Small intestine (tissue), 7 donors: ENCODE measurements at regions not wholly inside any gene's neighbourhood (a gene's known extent, or its start where the extent isn't known, plus 50 kb on each side); places are given as distances from the start of the nearest gene placed in this dataset.

ENCODE experiments used
- DNase-seq, 2 donors: peaks; one replicate each; pipeline versions ENCODE4 v3.0.0 to v3.0.0-alpha.2; 2013
- FAIRE-seq: peaks from 2 replicates; lab custom pipeline; 2012; peaks lifted over from hg19 to GRCh38; lab: Jason Lieb, UNC
- H3K27ac ChIP-seq, 3 donors: one replicate each; pipeline ENCODE4 v1.5.1; 2013; ENCODE audit warnings: low read length in 2 of 3, mild to moderate bottlenecking in 2 of 3, control low read depth in 1 of 3, inconsistent platforms in 1 of 3, low read depth in 1 of 3, moderate library complexity in 1 of 3
- H3K27me3 ChIP-seq, 3 donors: one replicate each; pipeline ENCODE4 v1.6.1; 2013; ENCODE audit warnings: low read length in 3 of 3, inconsistent platforms in 1 of 3; ENCODE audit not compliant: control insufficient read depth in 3 of 3, insufficient read depth in 3 of 3
- H3K36me3 ChIP-seq, 3 donors: one replicate each; pipeline ENCODE4 v1.6.1; 2013; ENCODE audit warnings: low read length in 3 of 3, inconsistent platforms in 1 of 3, low read depth in 1 of 3, mild to moderate bottlenecking in 1 of 3, moderate library complexity in 1 of 3; ENCODE audit not compliant: control insufficient read depth in 3 of 3, insufficient read depth in 2 of 3
- H3K4me1 ChIP-seq, 3 donors: one replicate each; pipeline ENCODE4 v1.6.1; 2013; ENCODE audit warnings: low read length in 2 of 3, inconsistent platforms in 1 of 3, low read depth in 1 of 3, mild to moderate bottlenecking in 1 of 3, moderate library complexity in 1 of 3; ENCODE audit not compliant: control insufficient read depth in 3 of 3, insufficient read depth in 2 of 3
- H3K4me3 ChIP-seq, 3 donors: one replicate each; pipeline ENCODE4 v1.5.1; 2013; ENCODE audit warnings: low read length in 3 of 3, control low read depth in 1 of 3, inconsistent platforms in 1 of 3, low read depth in 1 of 3, mild to moderate bottlenecking in 1 of 3, moderate library complexity in 1 of 3
- H3K9me3 ChIP-seq, 2 donors: one replicate each; pipeline ENCODE4 v1.6.1; 2013; ENCODE audit warnings: low read depth in 1 of 2, low read length in 1 of 2; ENCODE audit not compliant: control insufficient read depth in 2 of 2, insufficient read depth in 1 of 2
- WGBS, 3 donors: extraction: QIAGEN DNeasy Blood & Tissue Kit; methylation state at CpG; one replicate each; pipeline ENCODE4 v1.1.7; 2013; 5-methylcytosine and 5-hydroxymethylcytosine counted together
- donor health status: healthy with polysubstance abuse.
- donor health status: control.
- donor health status: control.
- donor health status: Bipolar disorder and iron deficiency.
- donor health status: healthy.

DNA sequence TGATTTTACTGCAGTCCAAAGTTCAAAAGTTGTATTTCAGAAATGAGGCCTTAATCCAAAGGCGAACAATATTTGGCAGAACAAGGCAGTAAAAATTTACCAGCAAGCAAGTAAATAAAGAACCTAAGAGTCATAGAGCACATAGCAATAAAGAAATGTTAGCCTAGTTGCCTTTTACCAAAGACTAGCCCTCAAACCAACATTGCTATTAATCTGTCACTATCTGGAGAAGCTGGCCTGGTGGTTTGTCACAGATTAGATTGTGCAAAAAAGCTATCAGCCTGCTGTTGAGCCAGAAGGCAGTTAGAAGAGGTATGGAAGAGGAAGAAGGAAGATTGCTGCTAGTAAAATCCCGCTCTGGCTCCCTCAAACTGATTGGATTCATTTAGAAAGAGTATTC, 304.7 kb upstream of the KLF4 start:
- WGBS, 3 donors, result 12 to 54% (median 25%) methylated on average over 2 of the region's 2 CpGs
- DNase-seq (peak; percentile 78 to 87), FAIRE-seq (no peak)
- H3K4me3 ChIP-seq, result no peak overlapping the region
- H3K27ac ChIP-seq, result peak overlapping the region in 1 of 3 donors; percentile 23
- H3K4me1 ChIP-seq, result peaks cover 0 to 21% (median 8%) of the 10 kb centered on the region in 3 donors
- no peaks in the 10 kb centered on the region for H3K36me3 ChIP-seq
- H3K9me3 ChIP-seq, result peaks cover 0 to 3% of the 10 kb centered on the region in 2 donors
- no peaks in the 10 kb centered on the region for H3K27me3 ChIP-seq

DNA sequence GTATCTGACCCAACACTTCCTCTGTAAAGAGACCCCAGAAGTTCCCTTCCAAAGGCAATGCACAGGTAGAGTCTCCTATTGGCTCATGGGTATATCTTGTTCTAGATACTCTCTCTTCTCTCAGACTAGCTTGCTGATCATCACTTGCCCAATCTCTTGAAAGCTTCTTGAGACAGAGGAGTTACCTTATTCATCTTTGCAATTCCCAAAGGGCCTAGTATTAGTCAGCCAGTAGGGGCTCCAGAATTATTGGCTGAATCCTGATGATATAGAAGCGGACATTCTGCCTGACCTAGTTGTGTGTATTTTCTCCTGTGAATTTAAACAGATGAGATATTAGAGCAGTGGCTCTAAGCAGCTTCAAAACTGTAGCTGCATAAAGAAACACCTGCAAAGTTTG, 304.0 kb upstream of the KLF4 start:
- 50 to 74% (median 59%) methylated on average over 1 of the region's 1 CpG for WGBS, 3 donors
- FAIRE-seq, result no peak

DNA sequence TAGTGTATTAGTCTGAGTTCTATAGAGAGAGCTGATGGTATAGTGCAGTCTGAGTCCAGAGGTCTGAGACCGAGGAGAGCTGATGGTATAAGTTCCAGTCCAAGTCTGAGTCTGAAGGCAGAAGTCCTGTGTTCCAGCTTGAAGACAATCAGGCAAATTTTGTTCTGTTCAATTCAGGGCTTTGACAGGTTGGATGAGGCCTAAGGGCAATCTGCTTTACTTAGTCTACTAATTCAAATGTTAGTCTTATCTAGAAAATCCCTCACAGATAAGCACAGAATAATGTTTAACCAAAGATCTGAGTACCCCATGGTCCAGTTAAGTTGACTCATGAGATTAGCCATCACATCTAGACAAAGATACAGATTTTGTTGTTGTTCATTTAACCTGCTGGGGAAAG, 303.0 kb upstream of the KLF4 start:
- WGBS, 3 donors, result 46 to 80% (median 56%) methylated on average over 1 of the region's 1 CpG
- Histone ChIP-seq H3K27ac (no peak overlapping the region), H3K4me3 (no peak overlapping the region), H3K27me3 (no peaks in the 10 kb centered on the region), H3K9me3 (peaks cover 0 to 3% of the 10 kb centered on the region in 2 donors), H3K36me3 (no peaks in the 10 kb centered on the region), H3K4me1 (peaks cover 0 to 25% (median 8%) of the 10 kb centered on the region in 3 donors)
- FAIRE-seq (no peak), DNase-seq (peak in 1 of 2 donors; percentile 33)

More for the DNA sequence above, 304.0 kb upstream of the KLF4 start:
- DNase-seq, result no peak
- Histone ChIP-seq H3K27ac (peak overlapping the region in 1 of 3 donors; percentile 19), H3K27me3 (no peaks in the 10 kb centered on the region), H3K36me3 (no peaks in the 10 kb centered on the region), H3K4me1 (peaks cover 0 to 25% (median 8%) of the 10 kb centered on the region in 3 donors), H3K9me3 (peaks cover 0 to 3% of the 10 kb centered on the region in 2 donors), H3K4me3 (no peak overlapping the region)

DNA sequence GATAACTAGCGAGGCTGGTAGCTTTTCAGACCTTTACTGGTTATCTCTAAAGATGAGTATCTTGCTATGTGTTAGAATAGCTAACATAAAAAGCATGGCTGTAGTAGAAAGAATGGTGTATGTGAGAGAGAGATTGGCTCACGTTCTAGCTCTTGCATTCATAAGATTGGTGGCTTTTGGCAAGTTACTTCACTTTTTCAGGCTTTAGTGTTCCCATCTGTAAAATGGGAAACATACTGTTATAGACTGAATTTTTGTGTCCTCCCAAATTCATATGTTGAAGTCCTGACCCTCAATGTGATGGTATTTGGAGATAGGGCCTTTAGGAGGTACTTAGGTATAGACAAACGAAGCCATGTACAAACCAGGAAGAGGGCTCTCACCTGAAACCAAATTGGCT, 302.4 kb upstream of the KLF4 start:
- Histone ChIP-seq H3K36me3 (no peaks in the 10 kb centered on the region), H3K27ac (no peak overlapping the region), H3K4me1 (peaks cover 0 to 25% (median 8%) of the 10 kb centered on the region in 3 donors), H3K27me3 (no peaks in the 10 kb centered on the region), H3K9me3 (peaks cover 0 to 3% of the 10 kb centered on the region in 2 donors), H3K4me3 (no peak overlapping the region)
- DNase-seq, result no peak
- WGBS, 3 donors, result 70 to 87% (median 74%) methylated on average over 3 of the region's 3 CpGs
- FAIRE-seq, result no peak

- H3K4me3 ChIP-seq, result no peak overlapping the region
- FAIRE-seq, result no peak
- H3K9me3 ChIP-seq, result no peaks in the 10 kb centered on the region
- peak overlapping the region in 1 of 3 donors; percentile 55 for H3K27ac ChIP-seq
- peaks cover 0 to 25% (median 8%) of the 10 kb centered on the region in 3 donors for H3K4me1 ChIP-seq
- peak; percentile 59 to 65 for DNase-seq
- WGBS, 3 donors, result 69 to 86% (median 70%) methylated on average over 4 of the region's 4 CpGs
- H3K27me3 ChIP-seq, result no peaks in the 10 kb centered on the region
- no peaks in the 10 kb centered on the region for H3K36me3 ChIP-seq
These were observed 299.6 kb upstream of the KLF4 start for GRCh38 chr9:107789001-107789700.

GRCh38 chr9:107786561-107786960, 297.0 kb upstream of the KLF4 start:
- 89 to 96% (median 90%) methylated on average over 2 of the region's 2 CpGs for whole genome bisulfite sequencing, 3 donors
- Histone ChIP-seq H3K27me3 (no peaks in the 10 kb centered on the region), H3K9me3 (no peaks in the 10 kb centered on the region), H3K36me3 (no peaks in the 10 kb centered on the region), H3K4me1 (peaks cover 0 to 20% (median 0%) of the 10 kb centered on the region in 3 donors), H3K27ac (no peak overlapping the region), H3K4me3 (no peak overlapping the region)
- DNase-seq, result no peak
- no peak for FAIRE-seq

GRCh38 chr9:107784235-107784958, 294.8 kb upstream of the KLF4 start:
- peak; percentile 40 to 78 for DNase-seq
- H3K27me3 ChIP-seq, result no peaks in the 10 kb centered on the region
- no peak for FAIRE-seq
- 43 to 55% (median 46%) methylated on average over 12 of the region's 12 CpGs for WGBS, 3 donors
- peaks cover 0 to 15% (median 0%) of the 10 kb centered on the region in 3 donors for H3K4me1 ChIP-seq
- H3K27ac ChIP-seq, result peak overlapping the region in 1 of 3 donors; percentile 92
- H3K36me3 ChIP-seq, result no peaks in the 10 kb centered on the region
- H3K9me3 ChIP-seq, result no peaks in the 10 kb centered on the region
- H3K4me3 ChIP-seq, result no peak overlapping the region

DNA sequence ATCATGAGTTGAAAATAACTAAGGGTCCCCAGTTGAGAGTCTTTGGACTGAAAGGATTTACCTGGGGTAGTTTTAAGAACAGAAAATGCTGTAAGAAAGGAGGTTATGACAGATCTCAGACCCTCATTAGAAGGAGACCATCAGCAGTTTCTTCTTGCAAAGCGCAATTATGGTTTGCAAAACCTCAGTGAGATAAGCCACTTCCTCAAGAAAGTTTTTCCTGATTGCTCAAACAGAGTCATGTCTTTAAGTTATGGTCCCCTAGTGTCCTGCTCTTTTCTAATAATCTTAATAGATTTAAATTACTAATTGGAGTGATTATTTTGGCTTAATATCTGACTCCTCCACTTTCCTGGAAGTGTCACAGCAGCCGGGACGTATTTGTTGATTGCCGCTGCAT, 293.2 kb upstream of the KLF4 start:
- no peak for FAIRE-seq
- WGBS, 3 donors, result 87 to 91% (median 88%) methylated on average over 4 of the region's 4 CpGs
- H3K27ac ChIP-seq, result no peak overlapping the region

More for the DNA sequence above, 293.2 kb upstream of the KLF4 start:
- Histone ChIP-seq H3K4me1 (peaks cover 0 to 9% (median 0%) of the 10 kb centered on the region in 3 donors), H3K27me3 (no peaks in the 10 kb centered on the region), H3K4me3 (no peak overlapping the region), H3K36me3 (no peaks in the 10 kb centered on the region), H3K9me3 (no peaks in the 10 kb centered on the region)
- DNase-seq, result no peak
